ENCODE measurements at regions not wholly inside any gene's neighbourhood (a gene's known extent, or its start where the extent isn't known, plus 50 kb on each side); places are given as distances from the start of the nearest gene placed in this dataset.
"Not testable (repeated sequence)": the region's sequence is repeated elsewhere in the genome, so short reads cannot be mapped to it uniquely, and the experiment has no call there.

GRCh38 chr2:21892140-21892539 lies 768.4 kb downstream of the TDRD15 start:
- Histone ChIP-seq H3K4me1 (ENCODE audit: low read length) (no peaks in the 10 kb centered on the region), H3K79me2 (ENCODE audit: low read length) (no peaks in the 10 kb centered on the region), H3K27me3 (ENCODE audit: low read depth, low read length) (no peaks in the 10 kb centered on the region), H2AFZ (ENCODE audit: low read depth, low read length) (no peak overlapping the region), H3K4me2 (ENCODE audit: low read length) (no peak overlapping the region), H3K36me3 (replicated peaks; ENCODE audit: low read depth, low read length) (no peaks in the 10 kb centered on the region), H3K27ac (ENCODE audit: low read length) (no peak overlapping the region), H4K20me1 (ENCODE audit: insufficient read depth, low read length) (no peaks in the 10 kb centered on the region), H3K9me3 (ENCODE audit: insufficient read depth, low read length) (no peaks in the 10 kb centered on the region), H3K4me3 (ENCODE audit: low read length) (no peak overlapping the region), H3K9ac (ENCODE audit: low read length) (no peak overlapping the region)
- TF ChIP-seq EZH2phosphoT487 (IDR thresholded peaks at IDR 0.05; ENCODE audit: low read depth), result no peak
- TF ChIP-seq, protein P1, sequence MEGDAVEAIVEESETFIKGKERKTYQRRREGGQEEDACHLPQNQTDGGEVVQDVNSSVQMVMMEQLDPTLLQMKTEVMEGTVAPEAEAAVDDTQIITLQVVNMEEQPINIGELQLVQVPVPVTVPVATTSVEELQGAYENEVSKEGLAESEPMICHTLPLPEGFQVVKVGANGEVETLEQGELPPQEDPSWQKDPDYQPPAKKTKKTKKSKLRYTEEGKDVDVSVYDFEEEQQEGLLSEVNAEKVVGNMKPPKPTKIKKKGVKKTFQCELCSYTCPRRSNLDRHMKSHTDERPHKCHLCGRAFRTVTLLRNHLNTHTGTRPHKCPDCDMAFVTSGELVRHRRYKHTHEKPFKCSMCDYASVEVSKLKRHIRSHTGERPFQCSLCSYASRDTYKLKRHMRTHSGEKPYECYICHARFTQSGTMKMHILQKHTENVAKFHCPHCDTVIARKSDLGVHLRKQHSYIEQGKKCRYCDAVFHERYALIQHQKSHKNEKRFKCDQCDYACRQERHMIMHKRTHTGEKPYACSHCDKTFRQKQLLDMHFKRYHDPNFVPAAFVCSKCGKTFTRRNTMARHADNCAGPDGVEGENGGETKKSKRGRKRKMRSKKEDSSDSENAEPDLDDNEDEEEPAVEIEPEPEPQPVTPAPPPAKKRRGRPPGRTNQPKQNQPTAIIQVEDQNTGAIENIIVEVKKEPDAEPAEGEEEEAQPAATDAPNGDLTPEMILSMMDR (IDR thresholded peaks at IDR 0.05; ENCODE audit: low read depth, low read length), result no peak

DNA sequence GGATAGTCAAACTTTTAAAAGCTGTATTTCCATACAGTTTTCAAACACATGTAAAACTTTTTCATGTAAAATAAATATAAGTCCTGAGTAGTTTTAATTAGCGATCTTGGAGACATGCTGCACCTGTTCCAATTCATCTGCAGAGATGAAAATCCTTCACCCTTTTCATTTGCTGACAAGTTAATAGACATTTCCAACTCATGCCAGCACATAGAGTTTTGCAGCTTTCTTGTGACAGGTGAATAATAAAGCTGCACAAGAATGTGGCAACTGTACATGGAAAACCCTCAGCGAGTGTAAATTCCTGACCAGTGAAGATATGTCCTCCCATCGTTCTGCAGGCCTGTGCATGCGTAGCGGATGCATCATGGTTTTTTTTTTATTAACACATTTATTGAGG lies 771.4 kb downstream of the TDRD15 start:
- Histone ChIP-seq H4K20me1 (ENCODE audit: insufficient read depth, low read length) (no peaks in the 10 kb centered on the region), H3K4me2 (ENCODE audit: low read length) (no peak overlapping the region), H3K4me3 (ENCODE audit: low read length) (no peak overlapping the region), H3K9me3 (ENCODE audit: insufficient read depth, low read length) (no peaks in the 10 kb centered on the region), H3K9ac (ENCODE audit: low read length) (no peak overlapping the region), H3K79me2 (ENCODE audit: low read length) (no peaks in the 10 kb centered on the region), H3K27ac (ENCODE audit: low read length) (no peak overlapping the region), H3K27me3 (ENCODE audit: low read depth, low read length) (no peaks in the 10 kb centered on the region), H3K36me3 (replicated peaks; ENCODE audit: low read depth, low read length) (no peaks in the 10 kb centered on the region), H3K4me1 (ENCODE audit: low read length) (no peaks in the 10 kb centered on the region), H2AFZ (ENCODE audit: low read depth, low read length) (no peak overlapping the region)
- TF ChIP-seq, protein P1 (IDR thresholded peaks at IDR 0.05; ENCODE audit: low read depth, low read length), result no peak
- no peak for TF ChIP-seq EZH2phosphoT487 (IDR thresholded peaks at IDR 0.05; ENCODE audit: low read depth)

DNA sequence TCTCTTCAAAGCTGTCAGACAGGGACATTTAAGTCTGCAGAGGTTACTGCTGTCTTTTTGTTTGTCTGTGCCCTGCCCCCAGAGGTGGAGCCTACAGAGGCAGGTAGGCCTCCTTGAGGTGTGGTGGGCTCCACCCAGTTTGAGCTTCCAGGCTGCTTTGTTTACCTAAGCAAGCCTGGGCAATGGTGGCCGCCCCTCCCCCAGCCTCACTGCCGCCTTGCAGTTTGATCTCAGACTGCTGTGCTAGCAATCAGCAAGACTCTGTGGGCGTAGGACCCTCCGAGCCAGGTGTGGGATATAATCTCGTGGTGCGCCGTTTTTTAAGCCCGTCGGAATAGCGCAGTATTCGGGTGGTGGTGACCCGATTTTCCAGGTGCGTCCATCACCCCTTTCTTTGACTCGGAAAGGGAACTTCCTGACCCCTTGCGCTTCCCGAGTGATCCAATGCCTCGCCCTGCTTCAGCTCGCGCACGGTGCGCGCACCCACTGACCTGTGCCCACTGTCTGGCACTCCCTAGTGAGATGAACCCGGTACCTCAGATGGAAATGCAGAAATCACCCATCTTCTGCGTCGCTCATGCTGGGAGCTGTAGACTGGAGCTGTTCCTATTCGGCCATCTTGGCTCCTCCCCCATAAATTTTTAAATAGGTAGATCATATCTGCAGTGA lies 785.1 kb downstream of the TDRD15 start:
- H2AFZ ChIP-seq (ENCODE audit: low read depth, low read length); H3K4me3 ChIP-seq (ENCODE audit: low read length); H3K9me3 ChIP-seq (ENCODE audit: insufficient read depth, low read length); H3K4me2 ChIP-seq (ENCODE audit: low read length); H3K4me1 ChIP-seq (ENCODE audit: low read length); H3K9ac ChIP-seq (ENCODE audit: low read length); H3K27ac ChIP-seq (ENCODE audit: low read length); H4K20me1 ChIP-seq (ENCODE audit: insufficient read depth, low read length); H3K79me2 ChIP-seq (ENCODE audit: low read length); H3K36me3 ChIP-seq (replicated peaks; ENCODE audit: low read depth, low read length); H3K27me3 ChIP-seq (ENCODE audit: low read depth, low read length): not testable (repeated sequence)

DNA sequence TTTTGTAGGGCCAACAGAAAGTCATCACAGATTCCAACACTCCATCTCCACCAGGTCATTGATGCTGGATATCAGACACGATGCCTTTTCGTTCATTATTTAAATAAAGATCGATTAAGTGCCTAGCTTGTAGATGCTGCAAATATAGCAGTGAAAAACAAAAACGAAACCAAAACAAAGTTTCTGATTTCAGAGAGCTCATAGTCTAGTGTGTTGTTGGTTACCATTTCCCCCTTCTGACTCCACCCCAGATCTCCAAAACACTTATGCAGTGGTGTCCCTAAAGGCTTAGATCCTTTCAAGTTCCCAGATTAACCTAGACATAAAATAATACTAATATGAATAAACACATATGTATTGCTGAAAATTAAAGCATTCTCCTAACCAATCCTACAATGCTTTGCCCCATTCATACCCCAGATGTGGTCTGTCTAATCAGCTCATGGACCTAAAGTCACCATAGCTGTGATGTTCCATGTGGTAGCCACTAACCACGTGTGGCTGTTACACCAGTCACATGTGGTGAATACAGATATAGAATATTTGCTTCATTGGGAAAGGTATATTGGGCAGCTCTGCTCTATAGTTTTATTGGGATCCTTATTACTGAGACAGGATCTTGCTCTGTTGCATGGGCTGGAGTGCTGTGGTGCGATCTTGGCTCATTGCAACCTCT lies 787.2 kb downstream of the TDRD15 start:
- Histone ChIP-seq H3K9ac (ENCODE audit: low read length) (no peak overlapping the region), H3K4me2 (ENCODE audit: low read length) (peak overlapping the region; percentile 31)

More for the DNA sequence above, 787.2 kb downstream of the TDRD15 start:
- Histone ChIP-seq H3K27me3 (ENCODE audit: low read depth, low read length) (no peaks in the 10 kb centered on the region), H3K36me3 (replicated peaks; ENCODE audit: low read depth, low read length) (no peaks in the 10 kb centered on the region), H4K20me1 (ENCODE audit: insufficient read depth, low read length) (no peaks in the 10 kb centered on the region), H2AFZ (ENCODE audit: low read depth, low read length) (peak overlapping the region; percentile 73), H3K4me3 (ENCODE audit: low read length) (peak overlapping the region; percentile 39; the same call in 1 of the 2 replicates), H3K9me3 (ENCODE audit: insufficient read depth, low read length) (no peaks in the 10 kb centered on the region), H3K4me1 (ENCODE audit: low read length) (no peaks in the 10 kb centered on the region), H3K79me2 (ENCODE audit: low read length) (no peaks in the 10 kb centered on the region), H3K27ac (ENCODE audit: low read length) (no peak overlapping the region)
- no peak for TF ChIP-seq EZH2phosphoT487 (IDR thresholded peaks at IDR 0.05; ENCODE audit: low read depth)
- TF ChIP-seq, protein P1 (IDR thresholded peaks at IDR 0.05; ENCODE audit: low read depth, low read length), result no peak
